Liver (tissue), 8 donors: ENCODE measurements at regions not wholly inside any gene's neighbourhood (a gene's known extent, or its start where the extent isn't known, plus 50 kb on each side); places are given as distances from the start of the nearest gene placed in this dataset.

Experiments used
- DNase-seq: peaks from one replicate; pipeline ENCODE4 v3.0.0-alpha.2; 2017; ENCODE audit warnings: low spot score
- H3K27ac ChIP-seq, 2 donors: one replicate each; pipeline ENCODE4 v1.7.0; 2013; ENCODE audit warnings: inconsistent platforms in 2 of 2, low read length in 2 of 2, control low read depth in 1 of 2, low read depth in 1 of 2, mild to moderate bottlenecking in 1 of 2
- H3K27me3 ChIP-seq, 4 donors: one replicate each; pipeline versions ENCODE4 v1.6.1 to v1.7.0; 2013; ENCODE audit warnings: low read length in 3 of 4, inconsistent platforms in 1 of 4, mild to moderate bottlenecking in 1 of 4, moderate library complexity in 1 of 4; ENCODE audit not compliant: control insufficient read depth in 4 of 4, insufficient read depth in 4 of 4
- H3K36me3 ChIP-seq, 4 donors: one replicate each; pipeline versions ENCODE4 v1.6.1 to v1.7.0; 2013; ENCODE audit warnings: low read length in 3 of 4, mild to moderate bottlenecking in 3 of 4, low read depth in 1 of 4, moderate library complexity in 1 of 4; ENCODE audit not compliant: control insufficient read depth in 4 of 4, insufficient read depth in 3 of 4
- H3K4me1 ChIP-seq, 4 donors: one replicate each; pipeline versions ENCODE4 v1.6.1 to v1.7.0; 2013; ENCODE audit warnings: low read length in 3 of 4, mild to moderate bottlenecking in 3 of 4, moderate library complexity in 1 of 4; ENCODE audit not compliant: control insufficient read depth in 4 of 4, insufficient read depth in 4 of 4
- H3K4me3 ChIP-seq, 3 donors: one replicate each; pipeline versions ENCODE4 v1.6.1 to v1.7.0; 2013; ENCODE audit warnings: low read length in 3 of 3, control low read depth in 1 of 3, low read depth in 1 of 3, mild to moderate bottlenecking in 1 of 3
- H3K9ac ChIP-seq, 2 donors: one replicate each; pipeline ENCODE4 v1.7.0; 2013; ENCODE audit warnings: low read length in 2 of 2, mild to moderate bottlenecking in 2 of 2, moderate library complexity in 2 of 2, control low read depth in 1 of 2, low read depth in 1 of 2
- H3K9me3 ChIP-seq, 4 donors: one replicate each; pipeline versions ENCODE4 v1.6.1 to v1.7.0; 2013; ENCODE audit warnings: low read length in 3 of 4; ENCODE audit not compliant: control insufficient read depth in 4 of 4
- ATF3 ChIP-seq: IDR thresholded peaks from 2 replicates; pipeline ENCODE4 v1.6.1; 2016; ENCODE audit warnings: antibody characterized with exemption
- CTCF ChIP-seq: fragments of 150-350 bp; IDR thresholded peaks from 2 replicates; pipeline ENCODE4 v1.5.1; 2017; ENCODE audit warnings: improper control_type of control experiment, low read depth, low read length; ENCODE audit not compliant: missing input control
- EGR1 ChIP-seq, 2 donors: IDR thresholded peaks; 2 replicates each; pipeline ENCODE4 v1.6.1; 2016 to 2018; ENCODE audit warnings: antibody characterized with exemption in 2 of 2, low read depth in 2 of 2
- FOXA1 ChIP-seq: IDR thresholded peaks from 2 replicates; pipeline ENCODE4 v1.6.1; 2016; ENCODE audit warnings: antibody characterized with exemption
- FOXA2 ChIP-seq: IDR thresholded peaks from 2 replicates; pipeline ENCODE4 v1.6.1; 2016; ENCODE audit warnings: antibody characterized with exemption
- GABPA ChIP-seq, 2 donors: IDR thresholded peaks in 1 of 2; conservative IDR thresholded peaks in 1 of 2; 2 replicates each; pipeline ENCODE4 v1.6.1; 2016; ENCODE audit warnings: antibody characterized with exemption in 2 of 2, mild to moderate bottlenecking in 1 of 2, moderate library complexity in 1 of 2
- HNF4A ChIP-seq, 2 donors: conservative IDR thresholded peaks; 2 replicates each; pipeline ENCODE4 v1.6.1; 2016; ENCODE audit warnings: antibody characterized with exemption in 2 of 2, mild to moderate bottlenecking in 2 of 2
- HNF4G ChIP-seq: IDR thresholded peaks from 2 replicates; pipeline ENCODE4 v1.6.1; 2016; ENCODE audit warnings: antibody characterized with exemption
- JUND ChIP-seq, 2 donors: IDR thresholded peaks; 2 replicates each; pipeline ENCODE4 v1.6.1; 2016; ENCODE audit warnings: antibody characterized with exemption in 2 of 2
- MAX ChIP-seq: IDR thresholded peaks from 2 replicates; pipeline ENCODE4 v1.6.1; 2016; ENCODE audit warnings: antibody characterized with exemption
- NR2F2 ChIP-seq: IDR thresholded peaks from 2 replicates; pipeline ENCODE4 v1.6.1; 2016; ENCODE audit warnings: antibody characterized with exemption
- RAD21 ChIP-seq, 2 donors: IDR thresholded peaks; 2 replicates each; pipeline ENCODE4 v1.6.1; 2016; ENCODE audit warnings: antibody characterized with exemption in 2 of 2, mild to moderate bottlenecking in 2 of 2
- REST ChIP-seq: IDR thresholded peaks from 2 replicates; pipeline ENCODE4 v1.6.1; 2016; ENCODE audit warnings: antibody characterized with exemption, mild to moderate bottlenecking
- RXRA ChIP-seq, 2 donors: IDR thresholded peaks; 2 replicates each; pipeline ENCODE4 v1.6.1; 2017 to 2018; ENCODE audit warnings: antibody characterized with exemption in 2 of 2, mild to moderate bottlenecking in 1 of 2
- SP1 ChIP-seq: IDR thresholded peaks from 2 replicates; pipeline ENCODE4 v1.6.1; 2018; ENCODE audit warnings: antibody characterized with exemption, mild to moderate bottlenecking
- TAF1 ChIP-seq: conservative IDR thresholded peaks from 2 replicates; pipeline ENCODE4 v1.6.1; 2016; ENCODE audit warnings: antibody characterized with exemption, mild to moderate bottlenecking
- YY1 ChIP-seq: IDR thresholded peaks from 2 replicates; pipeline ENCODE4 v1.6.1; 2016; ENCODE audit warnings: antibody characterized with exemption, mild to moderate bottlenecking
- ZBTB33 ChIP-seq: IDR thresholded peaks from 2 replicates; pipeline ENCODE4 v1.6.1; 2016; ENCODE audit warnings: antibody characterized with exemption
- WGBS: extraction: QIAGEN DNeasy Blood & Tissue Kit; methylation state at CpG from one replicate; pipeline ENCODE4 v1.1.7; 2013; 5-methylcytosine and 5-hydroxymethylcytosine counted together
- donor health status: healthy.
- donor health status: healthy.
- donor health status: healthy.
- donor health status: healthy.
- donor health status: healthy.

- no peaks in the 10 kb centered on the region for H3K36me3 ChIP-seq
- DNase-seq, result no peak
- H3K27ac ChIP-seq, result no peak overlapping the region
- TF ChIP-seq ATF3 (no peak), YY1 (no peak), HNF4A (conservative IDR thresholded peaks at IDR 0.05) (no peak), RAD21 (IDR thresholded peaks at IDR 0.05) (no peak), RXRA (IDR thresholded peaks at IDR 0.05) (no peak), SP1 (no peak), TAF1 (no peak), FOXA1 (no peak), REST (no peak), ZBTB33 (no peak), GABPA (IDR thresholded peaks at IDR 0.05 in 1 of 2, conservative IDR thresholded peaks at IDR 0.05 in 1 of 2) (no peak), HNF4G (no peak), NR2F2 (no peak), FOXA2 (no peak), EGR1 (IDR thresholded peaks at IDR 0.05; ENCODE audit: low read depth in 2 of 2) (no peak), MAX (no peak), JUND (IDR thresholded peaks at IDR 0.05) (no peak), CTCF (no peak)
- H3K9ac ChIP-seq, result no peak overlapping the region
- peaks cover 0 to 5% (median 0%) of the 10 kb centered on the region in 4 donors for H3K27me3 ChIP-seq
- no peaks in the 10 kb centered on the region for H3K9me3 ChIP-seq
- no peak overlapping the region for H3K4me3 ChIP-seq
- WGBS, result 79% methylated on average over 2 of the region's 2 CpGs
- no peaks in the 10 kb centered on the region for H3K4me1 ChIP-seq
These were observed 125.2 kb upstream of the SPON1 start for GRCh38 chr11:13837286-13837685.

GRCh38 chr11:13841393-13841792 is 121.1 kb upstream of the SPON1 start:
- 59% methylated on average over 3 of the region's 3 CpGs for WGBS
- no peak for DNase-seq
- Histone ChIP-seq H3K4me1 (no peaks in the 10 kb centered on the region), H3K9ac (no peak overlapping the region), H3K27me3 (peaks cover 0 to 5% (median 0%) of the 10 kb centered on the region in 4 donors), H3K4me3 (no peak overlapping the region), H3K9me3 (no peaks in the 10 kb centered on the region), H3K27ac (no peak overlapping the region), H3K36me3 (no peaks in the 10 kb centered on the region)
- TF ChIP-seq YY1 (no peak), GABPA (IDR thresholded peaks at IDR 0.05 in 1 of 2, conservative IDR thresholded peaks at IDR 0.05 in 1 of 2) (no peak), MAX (no peak), RXRA (IDR thresholded peaks at IDR 0.05) (no peak), FOXA2 (no peak), TAF1 (no peak), CTCF (no peak), RAD21 (IDR thresholded peaks at IDR 0.05) (no peak), ATF3 (no peak), SP1 (no peak), REST (no peak)
